ENCODE measurements at regions not wholly inside any gene's neighbourhood (a gene's known extent, or its start where the extent isn't known, plus 50 kb on each side); places are given as distances from the start of the nearest gene placed in this dataset.

GRCh38 chr15:62957130-62957529 is 85.4 kb upstream of the TPM1 start:
- H3K36me3 Mint-ChIP-seq (ENCODE audit: low read depth), result no peaks in the 10 kb centered on the region
- H3K27ac Mint-ChIP-seq, result no peak overlapping the region
- H3K4me1 Mint-ChIP-seq (ENCODE audit: low read depth), result no peaks in the 10 kb centered on the region
- peaks cover 19% of the 10 kb centered on the region for H3K27me3 Mint-ChIP-seq (ENCODE audit: low read depth)
- no peak overlapping the region for H3K4me3 Mint-ChIP-seq
- no peaks in the 10 kb centered on the region for H3K9me3 Mint-ChIP-seq

- Mint-ChIP-seq H3K4me1 (ENCODE audit: low read depth) (no peaks in the 10 kb centered on the region), H3K27ac (no peak overlapping the region), H3K36me3 (ENCODE audit: low read depth) (no peaks in the 10 kb centered on the region), H3K4me3 (no peak overlapping the region), H3K27me3 (ENCODE audit: low read depth) (peaks cover 8% of the 10 kb centered on the region), H3K9me3 (no peaks in the 10 kb centered on the region)
Measured at GRCh38 chr15:62958528-62959363, 83.8 kb upstream of the TPM1 start.

- H3K9me3 Mint-ChIP-seq, result no peaks in the 10 kb centered on the region
- H3K27me3 Mint-ChIP-seq (ENCODE audit: low read depth), result peaks cover 5% of the 10 kb centered on the region
Measured at GRCh38 chr15:62961134-62961533, 81.4 kb upstream of the TPM1 start.

GRCh38 chr15:62962101-62962995 is 80.2 kb upstream of the TPM1 start:
- Mint-ChIP-seq H3K4me3 (no peak overlapping the region), H3K27ac (no peak overlapping the region), H3K36me3 (ENCODE audit: low read depth) (no peaks in the 10 kb centered on the region), H3K4me1 (ENCODE audit: low read depth) (no peaks in the 10 kb centered on the region), H3K27me3 (ENCODE audit: low read depth) (no peaks in the 10 kb centered on the region), H3K9me3 (no peaks in the 10 kb centered on the region)

More at GRCh38 chr15:62961134-62961533, 81.4 kb upstream of the TPM1 start:
- Mint-ChIP-seq H3K4me3 (no peak overlapping the region), H3K36me3 (ENCODE audit: low read depth) (no peaks in the 10 kb centered on the region), H3K4me1 (ENCODE audit: low read depth) (no peaks in the 10 kb centered on the region), H3K27ac (no peak overlapping the region)

- no peaks in the 10 kb centered on the region for H3K9me3 Mint-ChIP-seq
- H3K4me1 Mint-ChIP-seq (ENCODE audit: low read depth), result no peaks in the 10 kb centered on the region
- no peaks in the 10 kb centered on the region for H3K36me3 Mint-ChIP-seq (ENCODE audit: low read depth)
- H3K27me3 Mint-ChIP-seq (ENCODE audit: low read depth), result no peaks in the 10 kb centered on the region
- no peak overlapping the region for H3K4me3 Mint-ChIP-seq
- H3K27ac Mint-ChIP-seq, result no peak overlapping the region
Measured at GRCh38 chr15:62964251-62964650, 78.3 kb upstream of the TPM1 start.

- Mint-ChIP-seq H3K27me3 (ENCODE audit: low read depth) (peaks cover 9% of the 10 kb centered on the region), H3K4me3 (no peak overlapping the region), H3K36me3 (ENCODE audit: low read depth) (no peaks in the 10 kb centered on the region), H3K4me1 (ENCODE audit: low read depth) (no peaks in the 10 kb centered on the region), H3K27ac (no peak overlapping the region), H3K9me3 (no peaks in the 10 kb centered on the region)
Measured at GRCh38 chr15:62966294-62967078, 76.1 kb upstream of the TPM1 start.

GRCh38 chr15:62968699-62969098 is 73.8 kb upstream of the TPM1 start:
- H3K27me3 Mint-ChIP-seq (ENCODE audit: low read depth), result peaks cover 9% of the 10 kb centered on the region

GRCh38 chr15:62969442-62970089 is 73.0 kb upstream of the TPM1 start:
- H3K9me3 Mint-ChIP-seq, result no peaks in the 10 kb centered on the region
- peaks cover 9% of the 10 kb centered on the region for H3K27me3 Mint-ChIP-seq (ENCODE audit: low read depth)
- H3K36me3 Mint-ChIP-seq (ENCODE audit: low read depth), result no peaks in the 10 kb centered on the region
- H3K4me3 Mint-ChIP-seq, result no peak overlapping the region
- no peaks in the 10 kb centered on the region for H3K4me1 Mint-ChIP-seq (ENCODE audit: low read depth)
- no peak overlapping the region for H3K27ac Mint-ChIP-seq

More at GRCh38 chr15:62968699-62969098, 73.8 kb upstream of the TPM1 start:
- no peaks in the 10 kb centered on the region for H3K4me1 Mint-ChIP-seq (ENCODE audit: low read depth)
- H3K4me3 Mint-ChIP-seq, result no peak overlapping the region
- H3K9me3 Mint-ChIP-seq, result no peaks in the 10 kb centered on the region
- no peak overlapping the region for H3K27ac Mint-ChIP-seq
- H3K36me3 Mint-ChIP-seq (ENCODE audit: low read depth), result no peaks in the 10 kb centered on the region

- Mint-ChIP-seq H3K4me3 (no peak overlapping the region), H3K27ac (no peak overlapping the region), H3K4me1 (ENCODE audit: low read depth) (no peaks in the 10 kb centered on the region), H3K27me3 (ENCODE audit: low read depth) (peaks cover 12% of the 10 kb centered on the region), H3K36me3 (ENCODE audit: low read depth) (no peaks in the 10 kb centered on the region), H3K9me3 (no peaks in the 10 kb centered on the region)
Measured at GRCh38 chr15:62972814-62973213, 69.7 kb upstream of the TPM1 start.

GRCh38 chr15:62975515-62975914 is 67.0 kb upstream of the TPM1 start:
- Mint-ChIP-seq H3K4me3 (no peak overlapping the region), H3K36me3 (ENCODE audit: low read depth) (no peaks in the 10 kb centered on the region), H3K9me3 (no peaks in the 10 kb centered on the region), H3K4me1 (ENCODE audit: low read depth) (no peaks in the 10 kb centered on the region), H3K27ac (no peak overlapping the region), H3K27me3 (ENCODE audit: low read depth) (peaks cover 7% of the 10 kb centered on the region)

- Mint-ChIP-seq H3K36me3 (ENCODE audit: low read depth) (no peaks in the 10 kb centered on the region), H3K4me3 (no peak overlapping the region), H3K9me3 (no peaks in the 10 kb centered on the region), H3K4me1 (ENCODE audit: low read depth) (no peaks in the 10 kb centered on the region), H3K27me3 (ENCODE audit: low read depth) (peaks cover 3% of the 10 kb centered on the region), H3K27ac (no peak overlapping the region)
Measured at GRCh38 chr15:62976301-62976881, 66.2 kb upstream of the TPM1 start.

- H3K27me3 Mint-ChIP-seq (ENCODE audit: low read depth), result peaks cover 3% of the 10 kb centered on the region
- H3K4me3 Mint-ChIP-seq, result no peak overlapping the region
- no peaks in the 10 kb centered on the region for H3K4me1 Mint-ChIP-seq (ENCODE audit: low read depth)
- no peak overlapping the region for H3K27ac Mint-ChIP-seq
- no peaks in the 10 kb centered on the region for H3K9me3 Mint-ChIP-seq
- no peaks in the 10 kb centered on the region for H3K36me3 Mint-ChIP-seq (ENCODE audit: low read depth)
Measured at GRCh38 chr15:62977952-62978811, 64.4 kb upstream of the TPM1 start.

GRCh38 chr15:62979252-62979651 is 63.3 kb upstream of the TPM1 start:
- no peaks in the 10 kb centered on the region for H3K9me3 Mint-ChIP-seq
- H3K4me3 Mint-ChIP-seq, result no peak overlapping the region
- no peak overlapping the region for H3K27ac Mint-ChIP-seq
- H3K36me3 Mint-ChIP-seq (ENCODE audit: low read depth), result no peaks in the 10 kb centered on the region
- no peaks in the 10 kb centered on the region for H3K4me1 Mint-ChIP-seq (ENCODE audit: low read depth)
- peaks cover 3% of the 10 kb centered on the region for H3K27me3 Mint-ChIP-seq (ENCODE audit: low read depth)
